Fibroblast of upper back skin (primary cell): ENCODE measurements at regions not wholly inside any gene's neighbourhood (a gene's known extent, or its start where the extent isn't known, plus 50 kb on each side); places are given as distances from the start of the nearest gene placed in this dataset.

Experiments used
- DNase-seq: peaks from one replicate; pipeline ENCODE4 v3.0.0-alpha.2; 2013

GRCh38 chr7:155138204-155138603 lies 68.1 kb downstream of the HTR5A start:
- no peak for DNase-seq

- no peak for DNase-seq
Observed at GRCh38 chr7:155141562-155141961, 71.4 kb downstream of the HTR5A start.

GRCh38 chr7:155143381-155143780 lies 73.3 kb downstream of the HTR5A start:
- DNase-seq: no peak

- no peak for DNase-seq
Observed at GRCh38 chr7:155144371-155144770, 74.2 kb downstream of the HTR5A start.

- no peak for DNase-seq
Observed at GRCh38 chr7:155145477-155146255, 75.5 kb downstream of the HTR5A start.

GRCh38 chr7:155147172-155147571 lies 77.0 kb downstream of the HTR5A start:
- no peak for DNase-seq

- no peak for DNase-seq
Observed at GRCh38 chr7:155147624-155148023, 77.5 kb downstream of the HTR5A start.

GRCh38 chr7:155153676-155154075 lies 83.6 kb downstream of the HTR5A start:
- no peak for DNase-seq

- DNase-seq: no peak
Observed at GRCh38 chr7:155154586-155154985, 84.5 kb downstream of the HTR5A start.

- no peak for DNase-seq
Observed at GRCh38 chr7:155161690-155162089, 91.6 kb downstream of the HTR5A start.

GRCh38 chr7:155162422-155162821 lies 92.3 kb downstream of the HTR5A start:
- no peak for DNase-seq

- DNase-seq: no peak
Observed at GRCh38 chr7:155163696-155164095, 93.6 kb downstream of the HTR5A start.

- DNase-seq: no peak
Observed at GRCh38 chr7:155164316-155164715, 94.2 kb downstream of the HTR5A start.

- DNase-seq: no peak
Observed at GRCh38 chr7:155166108-155166507, 96.0 kb downstream of the HTR5A start.

- DNase-seq: peak; percentile 89
Observed at GRCh38 chr7:155166673-155167370, 96.7 kb downstream of the HTR5A start.

- no peak for DNase-seq
Observed at GRCh38 chr7:155167706-155168365, 97.7 kb downstream of the HTR5A start.

- DNase-seq: no peak
Observed at GRCh38 chr7:155168597-155169480, 98.7 kb downstream of the HTR5A start.

- no peak for DNase-seq
Observed at GRCh38 chr7:155169498-155170065, 99.5 kb downstream of the HTR5A start.

- no peak for DNase-seq
Observed at GRCh38 chr7:155170331-155170730, 100.2 kb downstream of the HTR5A start.

- DNase-seq: no peak
Observed at GRCh38 chr7:155172141-155172540, 102.0 kb downstream of the HTR5A start.

- no peak for DNase-seq
Observed at GRCh38 chr7:155173905-155174304, 103.8 kb downstream of the HTR5A start.

- DNase-seq: no peak
Observed at GRCh38 chr7:155178096-155178495, 108.0 kb downstream of the HTR5A start.

- DNase-seq: no peak
Observed at GRCh38 chr7:155181768-155182167, 111.6 kb downstream of the HTR5A start.
